ENCODE measurements at regions not wholly inside any gene's neighbourhood (a gene's known extent, or its start where the extent isn't known, plus 50 kb on each side); places are given as distances from the start of the nearest gene placed in this dataset.

- no peak for TF ChIP-seq CTCF (IDR thresholded peaks at IDR 0.05)
- TF ChIP-seq POLR2AphosphoS5 (IDR thresholded peaks at IDR 0.05; ENCODE audit: low read depth, low read length): no peak
- TF ChIP-seq SIN3A (IDR thresholded peaks at IDR 0.05; ENCODE audit: borderline replicate concordance, insufficient read depth, low read depth, low read length): no peak
- no peak for TF ChIP-seq TCF7L2 (IDR thresholded peaks at IDR 0.05; ENCODE audit: low read depth, low read length)
These were observed 126.4 kb upstream of the MAF start for GRCh38 chr16:79726902-79727301.
